Keratinocyte (primary cell): ENCODE measurements at regions not wholly inside any gene's neighbourhood (a gene's known extent, or its start where the extent isn't known, plus 50 kb on each side); places are given as distances from the start of the nearest gene placed in this dataset.

ENCODE experiments used
- DNase-seq: peaks from one replicate; pipeline ENCODE4 v3.0.0-alpha.2; 2011; ENCODE audit warnings: low read depth, missing footprints, low spot score
- FAIRE-seq: peaks from 2 replicates; lab custom pipeline; 2011; peaks lifted over from hg19 to GRCh38; lab: Jason Lieb, UNC
- H2AFZ ChIP-seq: 2 replicates; pipeline ENCODE4 v1.6.0; 2012; ENCODE audit warnings: low read length, control low read depth, inconsistent platforms; ENCODE audit not compliant: control insufficient read depth
- H3K27ac ChIP-seq: 2 replicates; pipeline ENCODE4 v1.5.1; 2011; ENCODE audit warnings: low read length; ENCODE audit not compliant: control insufficient read depth, insufficient read depth
- H3K27me3 ChIP-seq: 3 replicates; pipeline ENCODE4 v1.6.0; 2011; ENCODE audit warnings: low read length; ENCODE audit not compliant: control insufficient read depth, insufficient read depth; ENCODE audit errors: extremely low read depth
- H3K36me3 ChIP-seq, 2 experiments: 2 replicates in 1 of 2; 3 replicates in 1 of 2; pipeline ENCODE4 v1.5.1; 2011; ENCODE audit warnings: low read length in 2 of 2, mild to moderate bottlenecking in 1 of 2; ENCODE audit not compliant: control insufficient read depth in 2 of 2, insufficient read depth in 2 of 2; ENCODE audit errors: extremely low read depth in 1 of 2
- H3K4me1 ChIP-seq: 3 replicates; pipeline ENCODE4 v1.5.1; 2011; ENCODE audit warnings: low read length; ENCODE audit not compliant: control insufficient read depth, insufficient read depth; ENCODE audit errors: extremely low read depth
- H3K4me2 ChIP-seq: 3 replicates; pipeline ENCODE4 v1.6.0; 2011; ENCODE audit warnings: low read depth, low read length; ENCODE audit not compliant: control insufficient read depth, insufficient read depth; ENCODE audit errors: extremely low read depth
- H3K4me3 ChIP-seq, 3 experiments: fragments of 200-600 bp in 1 of 3; sonication (generic) in 1 of 3; 2 replicates in 2 of 3; 3 replicates in 1 of 3; pipeline ENCODE4 v1.5.1; 2011 to 2016; ENCODE audit warnings: low read length in 3 of 3, mild to moderate bottlenecking in 3 of 3, control low read depth in 2 of 3, inconsistent platforms in 1 of 3, low read depth in 1 of 3, mixed read lengths in 1 of 3, mixed run types in 1 of 3, moderate library complexity in 1 of 3; ENCODE audit not compliant: control insufficient read depth in 2 of 3, insufficient read depth in 2 of 3; ENCODE audit errors: extremely low read depth in 1 of 3
- H3K79me2 ChIP-seq: 2 replicates; pipeline ENCODE4 v1.6.0; 2012; ENCODE audit warnings: low read length; ENCODE audit not compliant: control insufficient read depth, insufficient read depth
- H3K9ac ChIP-seq: 3 replicates; pipeline ENCODE4 v1.6.0; 2011; ENCODE audit warnings: low read length; ENCODE audit not compliant: control insufficient read depth, insufficient read depth; ENCODE audit errors: extremely low read depth
- H3K9me1 ChIP-seq: 3 replicates; pipeline ENCODE4 v1.6.0; 2011; ENCODE audit warnings: low read length; ENCODE audit not compliant: control insufficient read depth, insufficient read depth; ENCODE audit errors: extremely low read depth
- H3K9me3 ChIP-seq: 2 replicates; pipeline ENCODE4 v1.5.1; 2012; ENCODE audit warnings: low read depth, low read length; ENCODE audit not compliant: control insufficient read depth
- H4K20me1 ChIP-seq: 3 replicates; pipeline ENCODE4 v1.6.0; 2011; ENCODE audit warnings: low read length; ENCODE audit not compliant: control insufficient read depth, insufficient read depth; ENCODE audit errors: extremely low read depth
- CTCF ChIP-seq, 3 experiments: IDR thresholded peaks in 1 of 3; conservative IDR thresholded peaks in 1 of 3; optimal IDR thresholded peaks in 1 of 3; 2 replicates in 2 of 3; 3 replicates in 1 of 3; pipeline versions ENCODE3 to v1.5.1; 2011; ENCODE audit warnings: low read length in 3 of 3, mild to moderate bottlenecking in 3 of 3, moderate library complexity in 2 of 3, control low read depth in 1 of 3, inconsistent platforms in 1 of 3; ENCODE audit not compliant: insufficient read depth in 2 of 3; ENCODE audit errors: extremely low read depth in 1 of 3
- EZH2 ChIP-seq: IDR thresholded peaks from one replicate; pipeline ENCODE4 v1.6.1; 2012; ENCODE audit warnings: inconsistent platforms, mild to moderate bottlenecking, low read length, moderate library complexity
- dilution Hi-C: fragments of 300-500 bp; cut with MboI; formaldehyde crosslinking; loops from one replicate; pipeline ENCODE4 v1.7.0; 2020; ENCODE audit warnings: low sequenced_read_pairs; ENCODE audit not compliant: extremely low pct_ligation_motif_present

- no peak for FAIRE-seq
Measured at GRCh38 chr13:94776300-94776699, 64.0 kb upstream of the SOX21 start.

GRCh38 chr13:94765814-94766213, 53.5 kb upstream of the SOX21 start:
- Histone ChIP-seq H3K9me3 (no peaks in the 10 kb centered on the region), H3K27me3 (no peaks in the 10 kb centered on the region), H3K4me1 (no peaks in the 10 kb centered on the region), H4K20me1 (no peaks in the 10 kb centered on the region), H3K4me2 (no peak overlapping the region), H3K9me1 (no peaks in the 10 kb centered on the region), H3K36me3 (no peaks in the 10 kb centered on the region), H2AFZ (no peak overlapping the region), H3K4me3 (no peak overlapping the region), H3K79me2 (no peaks in the 10 kb centered on the region), H3K27ac (no peak overlapping the region), H3K9ac (no peak overlapping the region)
- dilution Hi-C loops, result no loop called here
- DNase-seq (no peak), FAIRE-seq (no peak)
- no peak for TF ChIP-seq EZH2
- no peak for TF ChIP-seq CTCF (optimal IDR thresholded peaks at IDR 0.05 in 1 of 3, IDR thresholded peaks at IDR 0.05 in 1 of 3, conservative IDR thresholded peaks at IDR 0.05 in 1 of 3; ENCODE audit: extremely low read depth in 1 of 3, insufficient read depth in 2 of 3, low read length in 3 of 3)

More at GRCh38 chr13:94776300-94776699, 64.0 kb upstream of the SOX21 start:
- DNase-seq, result no peak
- TF ChIP-seq EZH2 (no peak), CTCF (optimal IDR thresholded peaks at IDR 0.05 in 1 of 3, IDR thresholded peaks at IDR 0.05 in 1 of 3, conservative IDR thresholded peaks at IDR 0.05 in 1 of 3; ENCODE audit: extremely low read depth in 1 of 3, insufficient read depth in 2 of 3, low read length in 3 of 3) (no peak)
- no peak overlapping the region for H3K4me2 ChIP-seq
- no peaks in the 10 kb centered on the region for H3K9me3 ChIP-seq
- H3K9me1 ChIP-seq, result no peaks in the 10 kb centered on the region
- H3K4me3 ChIP-seq, result no peak overlapping the region
- no peak overlapping the region for H2AFZ ChIP-seq
- no peak overlapping the region for H3K9ac ChIP-seq
- no peaks in the 10 kb centered on the region for H3K4me1 ChIP-seq
- no peaks in the 10 kb centered on the region for H4K20me1 ChIP-seq
- no peaks in the 10 kb centered on the region for H3K27me3 ChIP-seq
- dilution Hi-C loops, result no loop called here
- no peak overlapping the region for H3K27ac ChIP-seq
- H3K36me3 ChIP-seq, result no peaks in the 10 kb centered on the region
- H3K79me2 ChIP-seq, result no peaks in the 10 kb centered on the region
